ENCODE measurements at regions not wholly inside any gene's neighbourhood (a gene's known extent, or its start where the extent isn't known, plus 50 kb on each side); places are given as distances from the start of the nearest gene placed in this dataset.

DNA sequence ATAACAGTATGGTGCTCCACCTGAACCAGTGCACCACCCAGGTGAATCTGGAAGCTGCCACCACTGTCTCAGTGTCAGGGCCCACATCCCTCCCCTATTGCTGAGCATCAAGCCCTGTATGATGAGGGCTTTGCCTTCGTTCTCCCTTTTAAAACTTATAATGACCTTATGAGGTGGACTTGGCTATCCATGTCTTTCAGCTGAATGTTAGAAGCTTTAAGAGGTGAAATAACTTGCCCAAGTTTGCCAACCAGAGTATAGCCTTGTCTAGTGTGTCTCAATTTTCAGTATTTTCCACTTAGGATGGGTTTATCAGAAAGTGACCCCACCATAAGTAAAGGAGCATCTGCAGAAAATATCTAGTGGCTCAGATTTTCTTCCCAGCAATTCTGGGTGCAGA lies 87.8 kb downstream of the SHOX2 start:
- no peak for TF ChIP-seq CTCF (IDR thresholded peaks at IDR 0.05; ENCODE audit: borderline replicate concordance, extremely low read depth, low read length, poor library complexity, severe bottlenecking)
- no peak for TF ChIP-seq EZH2 (IDR thresholded peaks at IDR 0.05; ENCODE audit: borderline replicate concordance, low read depth, low read length, severe bottlenecking)
